Ascending aorta (tissue), 2 donors: ENCODE measurements at regions not wholly inside any gene's neighbourhood (a gene's known extent, or its start where the extent isn't known, plus 50 kb on each side); places are given as distances from the start of the nearest gene placed in this dataset.

Experiments
- DNase-seq, 2 donors: peaks; one replicate each; pipeline ENCODE4 v3.0.0-alpha.2; 2019; ENCODE audit warnings: low spot score in 2 of 2
- H3K27ac ChIP-seq, 2 donors: fragments of 200-600 bp; sonication (generic); one replicate each; pipeline ENCODE4 v1.5.1; 2016 to 2017; ENCODE audit warnings: mild to moderate bottlenecking in 1 of 2
- H3K27me3 ChIP-seq: fragments of 200-600 bp; sonication (generic); one replicate; pipeline ENCODE4 v1.5.1; 2017
- H3K36me3 ChIP-seq, 2 donors: fragments of 200-600 bp; sonication (generic); one replicate each; pipeline ENCODE4 v1.5.1; 2016
- H3K4me1 ChIP-seq, 2 donors: fragments of 200-600 bp; sonication (generic); one replicate each; pipeline ENCODE4 v1.5.1; 2016 to 2017; ENCODE audit warnings: mild to moderate bottlenecking in 1 of 2
- H3K4me3 ChIP-seq, 2 donors: fragments of 200-600 bp; sonication (generic); one replicate each; pipeline ENCODE4 v1.5.1; 2016 to 2017; ENCODE audit warnings: mild to moderate bottlenecking in 1 of 2
- H3K9me3 ChIP-seq, 2 donors: fragments of 200-600 bp; sonication (generic); one replicate each; pipeline ENCODE4 v1.5.1; 2016
- intact Hi-C: fragments of 100-400 bp; cut with DNase I; formaldehyde crosslinking; loops from one replicate; pipeline ENCODE4 v1.15.1; 2023
- TF ChIP-seq, protein P1 (sequence below), 3 experiments: fragments of 200-600 bp in 2 of 3; fragments of 450-650 bp in 1 of 3; sonication (generic) in 2 of 3; IDR thresholded peaks; one replicate each; pipeline ENCODE4 v1.5.1; 2016 to 2019; ENCODE audit warnings: antibody characterized with exemption in 3 of 3, mild to moderate bottlenecking in 1 of 3, moderate library complexity in 1 of 3

- H3K27ac ChIP-seq: no peak overlapping the region
- H3K27me3 ChIP-seq: no peaks in the 10 kb centered on the region
- intact Hi-C loops: no loop called here
- no peaks in the 10 kb centered on the region for H3K9me3 ChIP-seq
- DNase-seq: no peak
- H3K36me3 ChIP-seq: no peaks in the 10 kb centered on the region
- H3K4me1 ChIP-seq: no peaks in the 10 kb centered on the region
- H3K4me3 ChIP-seq: no peak overlapping the region
- TF ChIP-seq, protein P1, sequence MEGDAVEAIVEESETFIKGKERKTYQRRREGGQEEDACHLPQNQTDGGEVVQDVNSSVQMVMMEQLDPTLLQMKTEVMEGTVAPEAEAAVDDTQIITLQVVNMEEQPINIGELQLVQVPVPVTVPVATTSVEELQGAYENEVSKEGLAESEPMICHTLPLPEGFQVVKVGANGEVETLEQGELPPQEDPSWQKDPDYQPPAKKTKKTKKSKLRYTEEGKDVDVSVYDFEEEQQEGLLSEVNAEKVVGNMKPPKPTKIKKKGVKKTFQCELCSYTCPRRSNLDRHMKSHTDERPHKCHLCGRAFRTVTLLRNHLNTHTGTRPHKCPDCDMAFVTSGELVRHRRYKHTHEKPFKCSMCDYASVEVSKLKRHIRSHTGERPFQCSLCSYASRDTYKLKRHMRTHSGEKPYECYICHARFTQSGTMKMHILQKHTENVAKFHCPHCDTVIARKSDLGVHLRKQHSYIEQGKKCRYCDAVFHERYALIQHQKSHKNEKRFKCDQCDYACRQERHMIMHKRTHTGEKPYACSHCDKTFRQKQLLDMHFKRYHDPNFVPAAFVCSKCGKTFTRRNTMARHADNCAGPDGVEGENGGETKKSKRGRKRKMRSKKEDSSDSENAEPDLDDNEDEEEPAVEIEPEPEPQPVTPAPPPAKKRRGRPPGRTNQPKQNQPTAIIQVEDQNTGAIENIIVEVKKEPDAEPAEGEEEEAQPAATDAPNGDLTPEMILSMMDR (IDR thresholded peaks at IDR 0.05): no peak
Measured at GRCh38 chr1:229984310-229984991, 82.6 kb upstream of the GALNT2 start.

DNA sequence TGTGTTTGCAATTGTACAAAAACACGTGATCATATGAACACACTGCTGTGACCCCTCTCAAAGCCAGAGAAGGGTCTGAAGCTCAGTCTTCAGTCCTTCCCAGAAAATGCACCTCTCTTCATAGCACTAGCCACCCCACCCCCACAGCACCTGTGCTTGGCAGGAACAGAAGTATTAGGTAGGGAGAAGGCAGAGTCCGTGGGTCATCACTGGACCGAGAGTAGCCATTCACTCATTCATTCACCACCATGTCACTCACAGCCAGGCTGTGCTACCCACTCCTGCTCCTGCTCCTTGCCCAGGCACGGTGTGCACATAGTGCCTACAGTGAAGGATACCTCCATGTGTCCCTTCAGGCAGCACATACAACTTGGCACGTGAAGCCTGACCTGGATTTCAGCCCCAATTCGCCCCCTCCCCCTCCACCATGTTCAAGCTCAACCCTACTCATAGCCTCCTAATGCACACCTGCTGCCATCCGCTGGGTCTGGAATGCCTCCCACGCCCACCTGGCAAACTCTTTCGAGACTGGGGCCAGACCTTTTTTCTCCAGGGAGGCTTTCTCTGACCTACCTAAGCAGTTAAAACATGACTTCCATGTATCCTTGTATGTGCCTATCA lies 81.9 kb upstream of the GALNT2 start:
- Histone ChIP-seq H3K27ac (no peak overlapping the region), H3K27me3 (no peaks in the 10 kb centered on the region), H3K36me3 (no peaks in the 10 kb centered on the region), H3K4me3 (no peak overlapping the region), H3K9me3 (no peaks in the 10 kb centered on the region), H3K4me1 (peaks cover 0 to under 1% of the 10 kb centered on the region in 2 donors)
- intact Hi-C loops: no loop called here
- TF ChIP-seq, protein P1 (IDR thresholded peaks at IDR 0.05): no peak
- DNase-seq: no peak

GRCh38 chr1:229985613-229986010 lies 81.4 kb upstream of the GALNT2 start:
- intact Hi-C loops: no loop called here

DNA sequence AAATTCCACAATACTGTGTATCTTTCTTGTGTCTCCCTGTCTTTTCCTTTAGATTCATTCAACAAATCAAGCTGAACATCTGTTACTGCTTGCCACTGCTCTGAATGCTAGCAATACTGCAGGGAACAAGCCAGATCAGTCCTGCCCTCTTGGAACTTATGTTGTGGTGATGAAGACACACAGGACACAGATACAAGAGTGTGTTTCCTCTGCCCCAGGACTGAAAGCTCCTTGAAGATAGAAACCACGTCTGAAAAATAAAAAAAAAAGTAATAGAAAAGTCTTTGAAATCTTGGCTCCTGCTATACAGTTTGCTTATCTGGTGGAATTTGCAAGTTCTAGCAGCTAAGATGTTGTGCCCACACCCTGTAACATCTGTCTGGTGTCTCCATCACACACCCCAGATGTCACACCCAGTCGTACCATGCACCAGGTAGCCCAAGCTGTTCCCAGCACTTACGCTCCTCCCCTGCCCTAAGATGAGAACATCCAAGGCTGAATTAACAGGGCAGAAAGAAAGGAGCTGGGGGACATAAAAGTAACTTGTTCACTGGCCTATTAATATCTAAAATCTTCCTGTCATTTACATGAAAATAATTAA lies 80.2 kb upstream of the GALNT2 start:
- TF ChIP-seq, protein P1 (IDR thresholded peaks at IDR 0.05): no peak
- intact Hi-C loops: no loop called here
- DNase-seq: no peak

More at GRCh38 chr1:229985613-229986010, 81.4 kb upstream of the GALNT2 start:
- H3K4me3 ChIP-seq: no peak overlapping the region
- no peak overlapping the region for H3K27ac ChIP-seq
- DNase-seq: no peak
- H3K36me3 ChIP-seq: no peaks in the 10 kb centered on the region
- TF ChIP-seq, protein P1 (IDR thresholded peaks at IDR 0.05): no peak
- no peaks in the 10 kb centered on the region for H3K9me3 ChIP-seq
- H3K27me3 ChIP-seq: no peaks in the 10 kb centered on the region
- H3K4me1 ChIP-seq: peaks cover 0 to 5% of the 10 kb centered on the region in 2 donors

GRCh38 chr1:229987953-229988352 lies 79.1 kb upstream of the GALNT2 start:
- no peaks in the 10 kb centered on the region for H3K9me3 ChIP-seq
- TF ChIP-seq, protein P1 (IDR thresholded peaks at IDR 0.05): no peak
- no peaks in the 10 kb centered on the region for H3K36me3 ChIP-seq
- DNase-seq: no peak
- peaks cover 0 to 7% of the 10 kb centered on the region in 2 donors for H3K4me1 ChIP-seq
- no peak overlapping the region for H3K4me3 ChIP-seq
- H3K27me3 ChIP-seq: no peaks in the 10 kb centered on the region
- no peak overlapping the region for H3K27ac ChIP-seq
- intact Hi-C loops: no loop called here

More for the DNA sequence above, 80.2 kb upstream of the GALNT2 start:
- H3K27me3 ChIP-seq: no peaks in the 10 kb centered on the region
- H3K9me3 ChIP-seq: no peaks in the 10 kb centered on the region
- no peaks in the 10 kb centered on the region for H3K36me3 ChIP-seq
- H3K4me3 ChIP-seq: no peak overlapping the region
- peaks cover 0 to 7% of the 10 kb centered on the region in 2 donors for H3K4me1 ChIP-seq
- H3K27ac ChIP-seq: no peak overlapping the region
